Epithelial cell of proximal tubule (primary cell): ENCODE measurements at regions not wholly inside any gene's neighbourhood (a gene's known extent, or its start where the extent isn't known, plus 50 kb on each side); places are given as distances from the start of the nearest gene placed in this dataset.
A peak's percentile ranks its signal among the peaks of the same experiment; 100 is the strongest.

Source experiments
- DNase-seq: peaks from one replicate; pipeline ENCODE4 v3.0.0-alpha.2; 2011; ENCODE audit warnings: low read depth
- H3K4me3 ChIP-seq: 2 replicates; pipeline ENCODE4 v1.5.1; 2011; ENCODE audit warnings: low read depth, mild to moderate bottlenecking, low read length
- TF ChIP-seq, protein P1 (sequence below): conservative IDR thresholded peaks from 2 replicates; pipeline ENCODE4 v1.5.1; 2012; ENCODE audit warnings: low read depth, mild to moderate bottlenecking, low read length

DNA sequence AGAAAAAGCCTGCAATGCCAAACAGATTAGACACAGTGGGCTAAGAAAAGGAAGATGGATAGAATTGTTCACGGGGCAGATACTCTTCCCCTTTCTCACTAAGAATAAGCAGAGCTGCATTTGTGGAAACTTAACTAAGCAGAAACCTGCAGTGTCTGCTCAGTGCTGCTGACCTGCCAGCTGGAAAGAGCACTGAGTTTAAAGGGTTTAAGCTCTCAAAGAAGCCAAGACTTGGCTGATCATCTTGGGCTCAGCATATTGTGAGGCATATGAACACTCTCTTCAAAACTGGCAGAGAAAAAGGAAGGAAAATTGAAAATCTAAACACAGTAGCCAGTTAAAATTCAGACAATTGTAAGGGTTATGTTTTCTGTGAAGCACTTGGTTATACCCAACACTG, 711.1 kb upstream of the EPHA7 start:
- TF ChIP-seq, protein P1, sequence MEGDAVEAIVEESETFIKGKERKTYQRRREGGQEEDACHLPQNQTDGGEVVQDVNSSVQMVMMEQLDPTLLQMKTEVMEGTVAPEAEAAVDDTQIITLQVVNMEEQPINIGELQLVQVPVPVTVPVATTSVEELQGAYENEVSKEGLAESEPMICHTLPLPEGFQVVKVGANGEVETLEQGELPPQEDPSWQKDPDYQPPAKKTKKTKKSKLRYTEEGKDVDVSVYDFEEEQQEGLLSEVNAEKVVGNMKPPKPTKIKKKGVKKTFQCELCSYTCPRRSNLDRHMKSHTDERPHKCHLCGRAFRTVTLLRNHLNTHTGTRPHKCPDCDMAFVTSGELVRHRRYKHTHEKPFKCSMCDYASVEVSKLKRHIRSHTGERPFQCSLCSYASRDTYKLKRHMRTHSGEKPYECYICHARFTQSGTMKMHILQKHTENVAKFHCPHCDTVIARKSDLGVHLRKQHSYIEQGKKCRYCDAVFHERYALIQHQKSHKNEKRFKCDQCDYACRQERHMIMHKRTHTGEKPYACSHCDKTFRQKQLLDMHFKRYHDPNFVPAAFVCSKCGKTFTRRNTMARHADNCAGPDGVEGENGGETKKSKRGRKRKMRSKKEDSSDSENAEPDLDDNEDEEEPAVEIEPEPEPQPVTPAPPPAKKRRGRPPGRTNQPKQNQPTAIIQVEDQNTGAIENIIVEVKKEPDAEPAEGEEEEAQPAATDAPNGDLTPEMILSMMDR, result no peak
- no peak overlapping the region for H3K4me3 ChIP-seq
- DNase-seq, result no peak

DNA sequence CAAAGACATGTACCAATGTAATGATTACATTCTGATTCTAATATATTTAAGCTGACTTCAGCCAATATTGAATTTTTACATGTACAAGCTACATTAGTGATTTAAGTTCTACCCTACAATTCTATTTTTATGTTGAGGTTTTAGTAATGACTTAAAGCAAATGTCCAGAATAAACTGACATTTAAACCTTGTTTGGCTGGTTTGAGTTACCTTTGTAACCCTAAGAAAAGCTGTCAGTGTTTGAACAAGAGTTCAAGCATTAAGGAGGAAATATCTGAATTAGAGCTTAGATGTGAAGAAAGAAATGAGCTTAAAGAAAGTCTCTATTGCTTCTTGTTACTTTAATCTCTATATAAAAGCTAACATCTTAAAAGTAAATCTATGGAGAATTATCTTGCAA, 710.6 kb upstream of the EPHA7 start:
- no peak for DNase-seq
- TF ChIP-seq, protein P1, result no peak
- H3K4me3 ChIP-seq, result no peak overlapping the region

DNA sequence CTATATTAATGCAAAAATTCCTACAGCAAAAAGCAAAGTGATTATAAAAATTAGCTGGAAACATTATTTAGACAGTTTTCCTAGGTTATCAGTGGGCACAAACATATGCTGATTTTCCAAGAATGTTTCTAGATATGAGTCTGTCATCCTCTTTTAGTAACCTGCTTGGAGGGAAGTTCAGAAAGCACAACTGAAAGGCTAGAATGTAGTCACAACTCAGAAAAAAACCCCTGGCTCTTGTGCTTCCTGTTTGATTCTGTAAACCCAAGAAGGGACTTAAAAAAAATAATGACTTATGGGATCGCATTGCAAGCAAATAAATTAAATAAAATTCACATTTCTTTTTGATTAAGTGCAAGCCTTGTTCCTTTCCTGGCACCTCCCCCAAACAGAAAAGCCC, 708.4 kb upstream of the EPHA7 start:
- DNase-seq, result no peak
- TF ChIP-seq, protein P1, result no peak
- no peak overlapping the region for H3K4me3 ChIP-seq

DNA sequence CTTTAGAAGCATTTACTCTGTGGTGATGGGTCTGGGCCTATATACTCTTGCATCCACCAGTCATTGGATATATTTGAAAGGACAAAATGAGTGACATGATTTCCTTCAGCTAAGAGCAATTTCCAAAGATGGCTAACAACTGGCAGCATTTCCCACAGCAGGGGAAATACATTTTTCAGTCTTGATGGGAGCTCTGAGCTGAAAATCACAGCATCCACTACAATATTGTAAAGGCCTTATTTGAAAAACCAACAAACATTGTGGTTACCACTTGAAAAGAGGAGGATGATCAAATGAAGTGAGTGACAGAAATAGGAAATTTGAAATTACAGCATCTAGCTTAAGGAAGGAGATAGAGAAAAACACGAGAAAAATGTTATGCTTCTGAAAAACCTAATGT, 705.0 kb upstream of the EPHA7 start:
- TF ChIP-seq, protein P1, result no peak
- DNase-seq, result no peak

DNA sequence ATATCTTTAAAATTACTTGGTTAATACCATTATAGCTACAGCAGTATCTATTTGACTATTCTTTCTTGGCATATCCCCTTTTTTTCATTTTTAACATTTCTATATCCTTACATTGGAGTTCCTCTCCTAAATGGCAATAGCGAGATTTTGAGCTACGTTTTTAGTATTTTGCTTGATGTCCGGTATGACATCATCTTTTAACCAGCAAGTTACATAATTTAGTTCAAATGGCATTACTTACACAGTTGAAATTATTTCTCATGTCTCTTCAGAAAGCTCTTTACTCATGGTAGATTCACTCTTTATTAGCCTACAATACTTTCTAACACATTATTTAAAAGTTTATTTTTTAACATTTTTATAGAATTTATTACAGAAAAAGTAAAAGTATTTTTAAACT, 701.7 kb upstream of the EPHA7 start:
- DNase-seq, result no peak
- TF ChIP-seq, protein P1, result no peak
- no peak overlapping the region for H3K4me3 ChIP-seq

More for the DNA sequence above, 705.0 kb upstream of the EPHA7 start:
- no peak overlapping the region for H3K4me3 ChIP-seq

DNA sequence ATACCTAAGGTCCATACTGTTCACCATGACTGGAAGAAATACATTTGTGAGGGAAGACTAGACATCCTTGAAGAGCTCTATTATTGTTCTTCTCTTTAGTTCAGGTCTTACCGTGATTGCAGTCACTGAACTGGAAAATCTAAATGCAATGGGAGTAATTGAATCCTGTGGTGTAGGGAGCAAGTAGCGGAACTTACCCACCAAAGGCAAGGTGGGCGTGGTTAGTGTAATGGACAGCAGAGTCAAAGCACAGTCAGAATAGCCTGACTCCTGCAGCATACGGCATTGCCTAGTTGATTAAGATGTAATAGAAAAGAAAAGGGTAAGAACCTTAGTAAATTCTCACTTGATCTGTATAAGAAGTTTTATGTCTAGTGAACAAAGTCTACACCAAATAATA, 679.7 kb upstream of the EPHA7 start:
- TF ChIP-seq, protein P1, result no peak
- no peak overlapping the region for H3K4me3 ChIP-seq
- DNase-seq, result peak; percentile 6

DNA sequence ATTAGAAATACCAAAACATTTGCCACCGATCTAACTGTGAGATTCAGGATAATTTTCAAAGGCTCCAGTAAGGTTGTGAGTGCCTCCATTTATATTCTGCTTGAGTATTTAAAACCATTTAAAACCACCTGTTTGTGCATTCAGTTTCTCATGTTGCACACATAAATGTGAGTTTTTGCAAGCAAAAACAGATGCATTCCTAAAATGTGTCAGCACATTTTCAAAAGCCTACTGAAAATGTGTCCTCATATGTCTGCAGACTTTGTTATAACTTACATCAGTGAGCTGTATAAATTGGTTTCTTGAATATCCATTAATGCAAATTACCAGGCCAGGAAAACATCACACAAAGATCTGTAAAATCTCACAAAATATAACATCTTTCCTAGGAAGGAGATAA, 676.6 kb upstream of the EPHA7 start:
- H3K4me3 ChIP-seq, result no peak overlapping the region
- TF ChIP-seq, protein P1, result no peak
- no peak for DNase-seq
